Ascending aorta (tissue), 2 donors: ENCODE measurements at regions not wholly inside any gene's neighbourhood (a gene's known extent, or its start where the extent isn't known, plus 50 kb on each side); places are given as distances from the start of the nearest gene placed in this dataset.

Source experiments
- DNase-seq, 2 donors: peaks; one replicate each; pipeline ENCODE4 v3.0.0-alpha.2; 2019; ENCODE audit warnings: low spot score in 2 of 2
- H3K27ac ChIP-seq, 2 donors: fragments of 200-600 bp; sonication (generic); one replicate each; pipeline ENCODE4 v1.5.1; 2016 to 2017; ENCODE audit warnings: mild to moderate bottlenecking in 1 of 2
- H3K27me3 ChIP-seq: fragments of 200-600 bp; sonication (generic); one replicate; pipeline ENCODE4 v1.5.1; 2017
- H3K36me3 ChIP-seq, 2 donors: fragments of 200-600 bp; sonication (generic); one replicate each; pipeline ENCODE4 v1.5.1; 2016
- H3K4me1 ChIP-seq, 2 donors: fragments of 200-600 bp; sonication (generic); one replicate each; pipeline ENCODE4 v1.5.1; 2016 to 2017; ENCODE audit warnings: mild to moderate bottlenecking in 1 of 2
- H3K4me3 ChIP-seq, 2 donors: fragments of 200-600 bp; sonication (generic); one replicate each; pipeline ENCODE4 v1.5.1; 2016 to 2017; ENCODE audit warnings: mild to moderate bottlenecking in 1 of 2
- H3K9me3 ChIP-seq, 2 donors: fragments of 200-600 bp; sonication (generic); one replicate each; pipeline ENCODE4 v1.5.1; 2016
- intact Hi-C: fragments of 100-400 bp; cut with DNase I; formaldehyde crosslinking; loops from one replicate; pipeline ENCODE4 v1.15.1; 2023
- TF ChIP-seq, protein P1 (sequence below), 3 experiments: fragments of 200-600 bp in 2 of 3; fragments of 450-650 bp in 1 of 3; sonication (generic) in 2 of 3; IDR thresholded peaks; one replicate each; pipeline ENCODE4 v1.5.1; 2016 to 2019; ENCODE audit warnings: antibody characterized with exemption in 3 of 3, mild to moderate bottlenecking in 1 of 3, moderate library complexity in 1 of 3

DNA sequence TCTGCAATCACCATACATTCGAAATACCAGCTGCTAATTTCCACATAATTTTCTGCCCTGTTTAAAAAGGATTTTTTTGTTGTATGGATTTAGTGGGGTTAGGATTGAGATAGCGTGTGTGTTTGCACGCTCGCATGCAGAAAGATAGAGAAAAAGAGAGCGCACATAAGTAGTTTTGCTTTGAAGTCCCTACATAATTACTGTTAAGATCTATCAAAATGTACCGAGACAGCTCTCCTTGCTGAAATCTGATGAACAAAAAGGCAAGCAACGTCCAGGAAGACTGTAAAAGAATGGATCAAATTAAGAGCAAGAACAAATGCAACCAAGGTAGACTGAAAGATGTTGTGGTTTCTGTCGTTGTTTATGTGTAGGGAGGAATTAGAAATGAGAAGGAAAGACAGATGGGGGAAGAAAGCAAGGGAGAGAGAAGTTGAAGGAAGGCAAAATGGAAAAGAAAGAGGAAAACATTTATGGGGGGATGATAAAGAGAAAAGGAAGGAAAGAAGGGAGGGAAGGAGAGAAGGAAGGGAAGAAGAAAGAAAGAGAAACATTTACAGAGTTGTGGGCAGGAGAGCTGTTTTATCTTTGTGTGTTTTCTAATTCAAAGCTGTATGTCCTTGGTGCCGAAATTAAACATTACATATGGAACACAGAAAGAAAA lies 522.3 kb downstream of the MED13L start:
- Histone ChIP-seq H3K9me3 (no peaks in the 10 kb centered on the region), H3K4me1 (no peaks in the 10 kb centered on the region), H3K27ac (no peak overlapping the region), H3K27me3 (no peaks in the 10 kb centered on the region), H3K36me3 (no peaks in the 10 kb centered on the region), H3K4me3 (no peak overlapping the region)
- intact Hi-C loops = no loop called here
- TF ChIP-seq, protein P1, sequence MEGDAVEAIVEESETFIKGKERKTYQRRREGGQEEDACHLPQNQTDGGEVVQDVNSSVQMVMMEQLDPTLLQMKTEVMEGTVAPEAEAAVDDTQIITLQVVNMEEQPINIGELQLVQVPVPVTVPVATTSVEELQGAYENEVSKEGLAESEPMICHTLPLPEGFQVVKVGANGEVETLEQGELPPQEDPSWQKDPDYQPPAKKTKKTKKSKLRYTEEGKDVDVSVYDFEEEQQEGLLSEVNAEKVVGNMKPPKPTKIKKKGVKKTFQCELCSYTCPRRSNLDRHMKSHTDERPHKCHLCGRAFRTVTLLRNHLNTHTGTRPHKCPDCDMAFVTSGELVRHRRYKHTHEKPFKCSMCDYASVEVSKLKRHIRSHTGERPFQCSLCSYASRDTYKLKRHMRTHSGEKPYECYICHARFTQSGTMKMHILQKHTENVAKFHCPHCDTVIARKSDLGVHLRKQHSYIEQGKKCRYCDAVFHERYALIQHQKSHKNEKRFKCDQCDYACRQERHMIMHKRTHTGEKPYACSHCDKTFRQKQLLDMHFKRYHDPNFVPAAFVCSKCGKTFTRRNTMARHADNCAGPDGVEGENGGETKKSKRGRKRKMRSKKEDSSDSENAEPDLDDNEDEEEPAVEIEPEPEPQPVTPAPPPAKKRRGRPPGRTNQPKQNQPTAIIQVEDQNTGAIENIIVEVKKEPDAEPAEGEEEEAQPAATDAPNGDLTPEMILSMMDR (IDR thresholded peaks at IDR 0.05) = no peak
- no peak for DNase-seq

- H3K9me3 ChIP-seq = no peaks in the 10 kb centered on the region
- no peaks in the 10 kb centered on the region for H3K27me3 ChIP-seq
- TF ChIP-seq, protein P1 (IDR thresholded peaks at IDR 0.05) = peak; percentile 51 to 79 (median 54)
- no peak overlapping the region for H3K27ac ChIP-seq
- no peaks in the 10 kb centered on the region for H3K36me3 ChIP-seq
- H3K4me3 ChIP-seq = no peak overlapping the region
- no peaks in the 10 kb centered on the region for H3K4me1 ChIP-seq
- intact Hi-C loops = loop anchor here (2.0 to 5.0 kb wide), 3 partner anchors 126 to 1084 kb away; no protein-coding TSS in a partner anchor
- DNase-seq = no peak
Observed at GRCh38 chr12:115752913-115753726, 524.4 kb downstream of the MED13L start.

DNA sequence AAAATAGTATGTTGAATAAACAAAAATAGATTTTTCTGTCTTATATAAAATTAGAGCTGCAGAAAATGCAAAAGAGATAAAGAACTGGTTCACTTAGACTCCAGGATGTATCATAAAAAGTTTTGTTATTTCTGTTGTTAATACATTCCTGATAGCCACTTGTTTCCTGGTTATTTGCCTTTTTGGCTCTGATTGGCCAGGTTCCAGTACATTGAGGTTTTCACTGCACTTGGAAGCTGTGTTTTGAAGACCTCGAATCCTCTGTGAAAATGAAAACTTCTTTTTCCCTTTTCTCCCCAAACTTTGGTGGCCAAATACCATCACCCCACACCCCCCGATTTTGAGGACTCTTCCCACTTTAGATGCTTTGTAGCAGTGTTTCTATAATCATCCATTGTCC lies 525.3 kb downstream of the MED13L start:
- Histone ChIP-seq H3K27me3 (no peaks in the 10 kb centered on the region), H3K27ac (no peak overlapping the region), H3K9me3 (no peaks in the 10 kb centered on the region), H3K4me3 (no peak overlapping the region), H3K36me3 (no peaks in the 10 kb centered on the region), H3K4me1 (no peaks in the 10 kb centered on the region)
- intact Hi-C loops = loop anchor here (2.0 to 5.0 kb wide), 3 partner anchors 125 to 1083 kb away; no protein-coding TSS in a partner anchor
- DNase-seq = no peak
- TF ChIP-seq, protein P1 (IDR thresholded peaks at IDR 0.05) = no peak

DNA sequence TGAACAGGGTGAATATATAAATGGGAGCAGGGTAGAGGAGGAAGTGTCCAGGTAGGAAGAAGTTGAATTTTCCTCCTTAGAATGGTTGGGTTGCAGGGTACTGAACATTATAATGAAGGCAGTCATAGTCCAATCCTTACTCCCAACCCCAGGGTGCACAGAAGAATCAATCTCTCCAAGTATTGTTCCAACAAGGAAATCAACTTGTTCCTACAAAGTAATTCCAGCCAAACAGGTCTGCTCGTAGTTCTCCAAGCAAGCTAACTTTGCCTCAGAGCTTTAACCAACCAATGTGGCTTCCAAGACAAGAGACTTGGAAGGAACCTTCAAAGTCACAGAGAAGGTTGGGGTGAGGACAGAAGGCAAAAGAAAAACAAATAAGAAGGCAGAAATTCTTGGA lies 527.2 kb downstream of the MED13L start:
- TF ChIP-seq, protein P1 (IDR thresholded peaks at IDR 0.05) = no peak
- intact Hi-C loops = loop anchor here (5.0 kb wide), 1 partner anchor 398 kb away; no protein-coding TSS in a partner anchor

GRCh38 chr12:115749071-115749841 lies 528.2 kb downstream of the MED13L start:
- no peak overlapping the region for H3K4me3 ChIP-seq
- H3K9me3 ChIP-seq = no peaks in the 10 kb centered on the region
- H3K27ac ChIP-seq = no peak overlapping the region
- H3K36me3 ChIP-seq = no peaks in the 10 kb centered on the region
- no peaks in the 10 kb centered on the region for H3K4me1 ChIP-seq
- no peaks in the 10 kb centered on the region for H3K27me3 ChIP-seq
- no peak for DNase-seq
- TF ChIP-seq, protein P1 (IDR thresholded peaks at IDR 0.05) = no peak
- intact Hi-C loops = no loop called here

More for the DNA sequence above, 527.2 kb downstream of the MED13L start:
- Histone ChIP-seq H3K9me3 (no peaks in the 10 kb centered on the region), H3K27ac (no peak overlapping the region), H3K27me3 (no peaks in the 10 kb centered on the region), H3K36me3 (no peaks in the 10 kb centered on the region), H3K4me1 (no peaks in the 10 kb centered on the region), H3K4me3 (no peak overlapping the region)
- DNase-seq = no peak
